Mesothelial cell of epicardium (in vitro differentiated cells): ENCODE measurements at regions not wholly inside any gene's neighbourhood (a gene's known extent, or its start where the extent isn't known, plus 50 kb on each side); places are given as distances from the start of the nearest gene placed in this dataset.
A peak's percentile ranks its signal among the peaks of the same experiment; 100 is the strongest.
"Not testable (repeated sequence)": the region's sequence is repeated elsewhere in the genome, so short reads cannot be mapped to it uniquely, and the experiment has no call there.

Experiments
- DNase-seq, 2 experiments: peaks; one replicate each; pipeline ENCODE4 v3.0.0; 2021; ENCODE audit warnings: low spot score in 2 of 2; ENCODE audit not compliant: unreplicated experiment in 2 of 2
- H3K27ac Mint-ChIP-seq: 2 replicates; pipeline ENCODE4 v1.8.0; 2021; ENCODE audit warnings: mixed read lengths
- H3K27me3 Mint-ChIP-seq: 2 replicates; pipeline ENCODE4 v1.8.0; 2021; ENCODE audit warnings: low read depth, mixed read lengths
- H3K36me3 Mint-ChIP-seq: 2 replicates; pipeline ENCODE4 v1.8.0; 2021; ENCODE audit warnings: mixed read lengths
- H3K4me1 Mint-ChIP-seq: 2 replicates; pipeline ENCODE4 v1.8.0; 2021; ENCODE audit warnings: mixed read lengths
- H3K4me3 Mint-ChIP-seq: 2 replicates; pipeline ENCODE4 v1.8.0; 2021; ENCODE audit warnings: mild to moderate bottlenecking, moderate library complexity, mixed read lengths
- H3K9me3 Mint-ChIP-seq: 2 replicates; pipeline ENCODE4 v1.8.0; 2021; ENCODE audit warnings: mixed read lengths
- TF ChIP-seq, protein P1 (sequence below): fragments of 200-600 bp; sonication (generic); IDR thresholded peaks from one replicate; pipeline ENCODE4 v1.5.0; 2021; ENCODE audit warnings: antibody characterized with exemption; ENCODE audit not compliant: unreplicated experiment

DNA sequence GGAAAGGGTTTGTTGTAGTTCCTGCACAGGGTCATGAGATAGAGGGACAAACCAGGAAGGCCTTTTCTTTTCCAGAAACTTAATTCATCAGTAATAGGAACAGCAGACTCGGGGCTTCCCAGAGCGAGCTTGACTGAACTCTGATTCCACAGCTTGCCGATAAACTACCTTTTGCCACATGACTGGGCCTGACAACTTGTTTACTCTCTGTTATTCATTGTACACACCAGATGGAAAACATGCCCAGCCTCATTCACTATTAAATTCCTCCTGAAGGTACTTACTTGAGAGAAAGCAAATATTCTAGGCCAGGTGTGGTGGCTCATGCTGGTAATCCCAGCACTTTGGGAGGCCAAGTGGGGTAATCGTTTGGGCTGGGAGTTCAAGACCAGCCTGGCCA lies 77.1 kb upstream of the FGFR2 start:
- Mint-ChIP-seq H3K27me3 (no peaks in the 10 kb centered on the region), H3K9me3 (peaks cover 25% of the 10 kb centered on the region), H3K36me3 (peaks cover 2% of the 10 kb centered on the region), H3K4me1 (peaks cover 18% of the 10 kb centered on the region), H3K27ac (no peak overlapping the region), H3K4me3 (no peak overlapping the region)
- no peak for DNase-seq
- TF ChIP-seq, protein P1, sequence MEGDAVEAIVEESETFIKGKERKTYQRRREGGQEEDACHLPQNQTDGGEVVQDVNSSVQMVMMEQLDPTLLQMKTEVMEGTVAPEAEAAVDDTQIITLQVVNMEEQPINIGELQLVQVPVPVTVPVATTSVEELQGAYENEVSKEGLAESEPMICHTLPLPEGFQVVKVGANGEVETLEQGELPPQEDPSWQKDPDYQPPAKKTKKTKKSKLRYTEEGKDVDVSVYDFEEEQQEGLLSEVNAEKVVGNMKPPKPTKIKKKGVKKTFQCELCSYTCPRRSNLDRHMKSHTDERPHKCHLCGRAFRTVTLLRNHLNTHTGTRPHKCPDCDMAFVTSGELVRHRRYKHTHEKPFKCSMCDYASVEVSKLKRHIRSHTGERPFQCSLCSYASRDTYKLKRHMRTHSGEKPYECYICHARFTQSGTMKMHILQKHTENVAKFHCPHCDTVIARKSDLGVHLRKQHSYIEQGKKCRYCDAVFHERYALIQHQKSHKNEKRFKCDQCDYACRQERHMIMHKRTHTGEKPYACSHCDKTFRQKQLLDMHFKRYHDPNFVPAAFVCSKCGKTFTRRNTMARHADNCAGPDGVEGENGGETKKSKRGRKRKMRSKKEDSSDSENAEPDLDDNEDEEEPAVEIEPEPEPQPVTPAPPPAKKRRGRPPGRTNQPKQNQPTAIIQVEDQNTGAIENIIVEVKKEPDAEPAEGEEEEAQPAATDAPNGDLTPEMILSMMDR = no peak

DNA sequence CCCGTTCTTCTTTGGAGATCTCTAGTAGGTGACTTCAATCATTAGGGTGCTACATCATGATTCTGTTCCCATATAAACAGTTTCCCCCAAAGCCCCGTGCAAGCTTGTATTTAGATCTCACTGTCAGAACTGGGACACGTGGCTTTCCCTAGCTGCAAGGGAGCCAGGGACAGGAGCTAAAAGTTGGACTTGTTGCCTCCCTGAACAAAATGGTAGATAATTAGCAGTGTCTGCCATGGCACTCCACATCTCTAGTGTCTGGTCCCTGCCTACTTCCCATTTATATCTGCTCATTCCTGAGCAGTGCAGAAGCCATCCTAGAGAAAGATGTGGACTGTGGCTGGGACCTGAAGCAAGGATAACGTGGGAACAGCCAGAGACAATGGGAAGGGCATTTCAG lies 76.6 kb upstream of the FGFR2 start:
- no peak for DNase-seq
- peaks cover 2% of the 10 kb centered on the region for H3K36me3 Mint-ChIP-seq
- TF ChIP-seq, protein P1 = no peak
- H3K4me1 Mint-ChIP-seq = peaks cover 19% of the 10 kb centered on the region
- peaks cover 25% of the 10 kb centered on the region for H3K9me3 Mint-ChIP-seq
- H3K27ac Mint-ChIP-seq = no peak overlapping the region
- no peaks in the 10 kb centered on the region for H3K27me3 Mint-ChIP-seq
- no peak overlapping the region for H3K4me3 Mint-ChIP-seq

DNA sequence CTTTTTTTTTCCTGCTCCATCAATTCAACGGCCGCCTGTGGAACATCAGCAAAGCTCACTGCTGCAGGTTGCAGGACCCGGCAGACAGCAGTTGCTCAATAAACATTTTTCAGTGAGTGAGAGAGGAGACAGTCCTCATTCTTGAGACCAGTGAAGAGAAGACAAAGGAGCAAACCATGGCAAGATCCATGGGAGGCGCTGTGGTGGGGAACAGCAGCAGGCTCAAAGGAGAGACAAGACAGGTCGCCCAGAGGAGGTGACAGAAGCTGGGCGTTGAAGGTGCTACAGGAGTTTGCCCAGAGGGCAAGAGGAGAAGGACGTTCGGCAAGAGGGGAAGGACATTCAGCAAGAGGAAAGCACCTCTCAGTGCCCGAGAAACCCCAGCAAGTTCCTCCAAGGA lies 74.5 kb upstream of the FGFR2 start:
- H3K4me1 Mint-ChIP-seq = peaks cover 40% of the 10 kb centered on the region
- H3K27ac Mint-ChIP-seq = no peak overlapping the region
- no peak overlapping the region for H3K4me3 Mint-ChIP-seq
- TF ChIP-seq, protein P1 = no peak
- DNase-seq = no peak
- H3K36me3 Mint-ChIP-seq = no peaks in the 10 kb centered on the region
- H3K27me3 Mint-ChIP-seq = no peaks in the 10 kb centered on the region
- peaks cover 10% of the 10 kb centered on the region for H3K9me3 Mint-ChIP-seq

DNA sequence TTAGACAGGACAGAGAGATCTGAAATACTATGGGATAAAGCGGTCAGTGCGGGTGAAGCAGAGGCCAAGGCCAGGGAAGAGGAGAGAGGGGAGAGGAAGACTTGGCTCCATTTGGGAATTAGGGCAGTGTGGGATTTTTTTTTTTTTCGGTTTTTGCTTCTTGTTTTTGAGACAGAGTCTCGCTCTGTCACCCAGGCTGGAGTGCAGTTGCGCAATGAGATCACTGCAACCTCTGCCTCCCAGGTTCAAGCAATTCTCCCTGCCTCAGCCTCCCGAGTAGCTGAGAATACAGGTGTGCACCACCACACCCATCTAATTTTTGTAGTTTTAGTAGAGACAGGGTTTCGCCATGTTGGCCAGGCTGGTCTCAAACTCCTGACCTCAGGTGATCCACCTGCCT lies 71.6 kb upstream of the FGFR2 start:
- not testable (repeated sequence) for H3K4me3 Mint-ChIP-seq, H3K27ac Mint-ChIP-seq

DNA sequence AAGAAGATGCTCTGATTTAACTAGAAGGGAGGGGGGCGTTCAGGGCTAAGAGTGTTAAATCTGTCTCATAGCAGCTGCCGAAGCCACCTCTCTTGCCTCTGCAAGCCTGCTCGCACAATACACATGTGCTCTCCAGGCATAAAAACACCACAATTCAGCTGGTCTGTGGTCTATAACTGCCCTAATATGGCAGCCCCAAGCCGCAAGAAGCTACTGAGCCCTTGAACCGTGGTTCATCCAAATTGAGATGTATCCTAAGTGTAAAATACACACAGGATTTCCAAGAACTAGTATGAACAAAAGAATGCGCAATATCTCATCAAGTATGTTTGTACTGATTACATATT lies 70.8 kb upstream of the FGFR2 start:
- no peaks in the 10 kb centered on the region for H3K27me3 Mint-ChIP-seq
- H3K36me3 Mint-ChIP-seq = no peaks in the 10 kb centered on the region
- peaks cover 9% of the 10 kb centered on the region for H3K9me3 Mint-ChIP-seq
- peak overlapping the region; percentile 74 for H3K27ac Mint-ChIP-seq
- no peak for DNase-seq
- H3K4me1 Mint-ChIP-seq = peaks cover 43% of the 10 kb centered on the region
- TF ChIP-seq, protein P1 = no peak
- peak overlapping the region; percentile 23 for H3K4me3 Mint-ChIP-seq

More for the DNA sequence above, 71.6 kb upstream of the FGFR2 start:
- H3K27me3 Mint-ChIP-seq, DNase-seq, H3K36me3 Mint-ChIP-seq: not testable (repeated sequence)
- Mint-ChIP-seq H3K9me3 (peaks cover 10% of the 10 kb centered on the region), H3K4me1 (peaks cover 43% of the 10 kb centered on the region)

DNA sequence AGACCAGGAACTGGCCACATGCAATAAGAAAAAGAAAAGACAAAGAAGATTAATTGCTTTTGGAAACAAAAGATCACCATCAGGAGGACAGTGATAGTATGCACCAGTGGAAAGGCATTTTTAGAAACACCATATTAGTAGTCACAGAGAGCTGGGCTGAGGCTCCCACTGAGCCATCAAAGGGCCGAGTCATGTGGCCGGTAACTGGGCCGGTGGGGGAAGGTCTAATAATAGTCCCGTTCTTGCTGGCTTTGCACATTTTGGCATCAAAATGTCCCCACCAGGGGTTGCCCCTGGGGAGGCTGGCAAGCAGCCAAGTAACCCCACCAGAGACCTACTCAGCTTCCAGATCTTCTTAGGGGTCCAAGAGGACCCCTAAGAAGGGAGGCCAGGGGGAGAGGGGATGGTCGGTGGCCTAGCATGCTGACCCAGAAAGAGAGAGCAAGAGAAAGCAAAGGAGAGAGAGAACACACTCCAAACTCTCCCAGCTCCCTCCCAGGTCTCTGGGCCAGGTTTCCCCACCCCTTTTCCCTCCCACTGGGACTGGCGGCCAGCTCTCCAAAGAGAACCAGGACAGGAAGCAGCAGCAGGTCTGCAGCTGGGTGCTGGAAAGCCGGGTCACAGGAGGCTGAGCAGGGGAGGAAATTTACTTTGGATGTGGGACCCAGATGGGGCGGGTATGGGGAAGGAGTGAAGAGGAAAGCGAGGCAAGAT lies 70.2 kb upstream of the FGFR2 start:
- Mint-ChIP-seq H3K27me3 (no peaks in the 10 kb centered on the region), H3K4me3 (peak overlapping the region; percentile 23), H3K36me3 (no peaks in the 10 kb centered on the region), H3K9me3 (peaks cover 9% of the 10 kb centered on the region), H3K27ac (peak overlapping the region; percentile 74), H3K4me1 (peaks cover 43% of the 10 kb centered on the region)
- TF ChIP-seq, protein P1 = no peak
- DNase-seq = peak in 1 of 2 experiments; percentile 57
